Vagina (tissue), 2 donors: ENCODE measurements at regions not wholly inside any gene's neighbourhood (a gene's known extent, or its start where the extent isn't known, plus 50 kb on each side); places are given as distances from the start of the nearest gene placed in this dataset.

ENCODE experiments used
- DNase-seq, 2 donors: peaks; one replicate each; pipeline ENCODE4 v3.0.0-alpha.2; 2017; ENCODE audit errors: extremely low spot score in 2 of 2
- H3K27ac ChIP-seq: fragments of 200-600 bp; sonication (generic); one replicate; pipeline ENCODE4 v1.5.1; 2019
- H3K27me3 ChIP-seq: fragments of 200-600 bp; sonication (generic); one replicate; pipeline ENCODE4 v1.5.1; 2019
- H3K36me3 ChIP-seq, 2 donors: fragments of 200-600 bp; sonication (generic); one replicate each; pipeline ENCODE4 v1.5.1; 2017 to 2019
- H3K4me1 ChIP-seq: fragments of 200-600 bp; sonication (generic); one replicate; pipeline ENCODE4 v1.5.1; 2019
- H3K4me3 ChIP-seq, 2 donors: fragments of 200-600 bp; sonication (generic); 1 replicate in 1 of 2; 2 replicates in 1 of 2; pipeline ENCODE4 v1.5.1; 2016 to 2019
- H3K9me3 ChIP-seq: fragments of 200-600 bp; sonication (generic); one replicate; pipeline ENCODE4 v1.5.1; 2019
- POLR2A ChIP-seq, 2 donors: fragments of 450-650 bp; IDR thresholded peaks; one replicate each; pipeline ENCODE4 v1.6.1; 2017; ENCODE audit warnings: antibody characterized with exemption in 2 of 2, mild to moderate bottlenecking in 2 of 2, moderate library complexity in 2 of 2
- POLR2AphosphoS5 ChIP-seq, 2 donors: sonication (generic); formaldehyde crosslinking; IDR thresholded peaks; one replicate each; pipeline ENCODE4 v1.9.0; 2017; ENCODE audit warnings: antibody characterized with exemption in 2 of 2, mild to moderate bottlenecking in 2 of 2, low read depth in 1 of 2; ENCODE audit not compliant: insufficient read depth in 1 of 2
- intact Hi-C: fragments of 100-400 bp; cut with DNase I; formaldehyde crosslinking; loops from one replicate; pipeline ENCODE4 v1.15.1; 2023
- TF ChIP-seq, protein P1 (sequence below), 3 experiments: fragments of 450-650 bp in 2 of 3; fragments of 200-600 bp in 1 of 3; sonication (generic) in 1 of 3; IDR thresholded peaks; one replicate each; pipeline ENCODE4 v1.5.1; 2017 to 2019; ENCODE audit warnings: antibody characterized with exemption in 3 of 3, mild to moderate bottlenecking in 2 of 3, moderate library complexity in 2 of 3

DNA sequence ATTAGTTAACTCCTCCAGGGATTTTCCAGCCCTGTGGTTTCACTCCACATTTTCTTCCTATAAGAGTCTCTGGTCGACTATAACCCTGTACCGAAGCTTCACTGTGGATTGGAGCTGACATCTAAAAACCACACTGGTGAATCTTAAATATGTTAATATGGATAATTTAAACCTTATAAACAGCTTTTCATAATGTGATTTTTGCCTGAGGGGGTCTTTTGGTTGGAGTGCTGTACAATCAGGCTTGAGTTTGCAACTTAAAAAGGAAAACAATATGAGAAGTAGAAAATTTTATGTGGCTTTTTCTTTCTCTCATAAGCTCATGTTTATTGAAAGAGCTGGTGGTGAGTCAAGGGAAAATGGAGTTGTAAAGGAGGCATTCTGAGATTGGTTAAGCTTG, 313.7 kb downstream of the VPS13C start:
- DNase-seq = no peak
- intact Hi-C loops = no loop called here
- H3K27ac ChIP-seq = no peak overlapping the region

GRCh38 chr15:61743345-61743909, 316.8 kb downstream of the VPS13C start:
- Histone ChIP-seq H3K4me1 (no peaks in the 10 kb centered on the region), H3K9me3 (no peaks in the 10 kb centered on the region), H3K36me3 (no peaks in the 10 kb centered on the region), H3K27me3 (no peaks in the 10 kb centered on the region), H3K4me3 (no peak overlapping the region), H3K27ac (no peak overlapping the region)
- intact Hi-C loops = no loop called here
- TF ChIP-seq, protein P1, sequence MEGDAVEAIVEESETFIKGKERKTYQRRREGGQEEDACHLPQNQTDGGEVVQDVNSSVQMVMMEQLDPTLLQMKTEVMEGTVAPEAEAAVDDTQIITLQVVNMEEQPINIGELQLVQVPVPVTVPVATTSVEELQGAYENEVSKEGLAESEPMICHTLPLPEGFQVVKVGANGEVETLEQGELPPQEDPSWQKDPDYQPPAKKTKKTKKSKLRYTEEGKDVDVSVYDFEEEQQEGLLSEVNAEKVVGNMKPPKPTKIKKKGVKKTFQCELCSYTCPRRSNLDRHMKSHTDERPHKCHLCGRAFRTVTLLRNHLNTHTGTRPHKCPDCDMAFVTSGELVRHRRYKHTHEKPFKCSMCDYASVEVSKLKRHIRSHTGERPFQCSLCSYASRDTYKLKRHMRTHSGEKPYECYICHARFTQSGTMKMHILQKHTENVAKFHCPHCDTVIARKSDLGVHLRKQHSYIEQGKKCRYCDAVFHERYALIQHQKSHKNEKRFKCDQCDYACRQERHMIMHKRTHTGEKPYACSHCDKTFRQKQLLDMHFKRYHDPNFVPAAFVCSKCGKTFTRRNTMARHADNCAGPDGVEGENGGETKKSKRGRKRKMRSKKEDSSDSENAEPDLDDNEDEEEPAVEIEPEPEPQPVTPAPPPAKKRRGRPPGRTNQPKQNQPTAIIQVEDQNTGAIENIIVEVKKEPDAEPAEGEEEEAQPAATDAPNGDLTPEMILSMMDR (IDR thresholded peaks at IDR 0.05) = no peak
- no peak for TF ChIP-seq POLR2A (IDR thresholded peaks at IDR 0.05)
- TF ChIP-seq POLR2AphosphoS5 (IDR thresholded peaks at IDR 0.05; ENCODE audit: insufficient read depth in 1 of 2, low read depth in 1 of 2) = no peak
- no peak for DNase-seq

More for the DNA sequence above, 313.7 kb downstream of the VPS13C start:
- H3K27me3 ChIP-seq = no peaks in the 10 kb centered on the region
- H3K36me3 ChIP-seq = no peaks in the 10 kb centered on the region
- no peak for TF ChIP-seq POLR2AphosphoS5 (IDR thresholded peaks at IDR 0.05; ENCODE audit: insufficient read depth in 1 of 2, low read depth in 1 of 2)
- TF ChIP-seq, protein P1 (IDR thresholded peaks at IDR 0.05) = no peak
- TF ChIP-seq POLR2A (IDR thresholded peaks at IDR 0.05) = no peak
- H3K9me3 ChIP-seq = no peaks in the 10 kb centered on the region
- no peaks in the 10 kb centered on the region for H3K4me1 ChIP-seq
- no peak overlapping the region for H3K4me3 ChIP-seq

GRCh38 chr15:61742591-61742990, 317.7 kb downstream of the VPS13C start:
- intact Hi-C loops = no loop called here
- no peaks in the 10 kb centered on the region for H3K9me3 ChIP-seq
- no peak overlapping the region for H3K27ac ChIP-seq
- DNase-seq = no peak
- no peaks in the 10 kb centered on the region for H3K4me1 ChIP-seq
- H3K36me3 ChIP-seq = no peaks in the 10 kb centered on the region
- TF ChIP-seq, protein P1 (IDR thresholded peaks at IDR 0.05) = no peak
- TF ChIP-seq POLR2AphosphoS5 (IDR thresholded peaks at IDR 0.05; ENCODE audit: insufficient read depth in 1 of 2, low read depth in 1 of 2) (no peak), POLR2A (IDR thresholded peaks at IDR 0.05) (no peak)
- no peak overlapping the region for H3K4me3 ChIP-seq
- no peaks in the 10 kb centered on the region for H3K27me3 ChIP-seq

DNA sequence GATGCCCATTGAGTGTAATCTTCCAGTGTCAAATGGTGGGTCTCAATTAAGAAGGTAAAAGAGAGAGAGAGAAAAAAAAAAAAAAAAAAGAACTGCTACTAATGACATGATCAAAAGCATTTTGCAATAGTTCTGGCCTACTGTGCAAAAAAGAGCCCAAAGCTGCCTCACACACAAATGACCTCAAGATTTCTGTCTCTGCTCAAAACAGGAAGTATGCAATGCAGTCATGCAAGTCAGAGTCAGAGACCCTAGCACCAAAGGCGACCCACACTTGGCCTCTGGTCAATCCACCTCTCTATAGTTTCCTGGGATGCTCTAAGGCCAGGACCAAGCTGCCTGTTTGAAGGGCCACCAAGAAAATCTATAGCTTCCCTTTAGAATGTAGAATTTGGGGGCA, 323.5 kb downstream of the VPS13C start:
- no peak for DNase-seq
- TF ChIP-seq POLR2AphosphoS5 (IDR thresholded peaks at IDR 0.05; ENCODE audit: insufficient read depth in 1 of 2, low read depth in 1 of 2) (no peak), POLR2A (IDR thresholded peaks at IDR 0.05) (no peak)
- TF ChIP-seq, protein P1 (IDR thresholded peaks at IDR 0.05) = no peak
- H3K9me3 ChIP-seq = no peaks in the 10 kb centered on the region
- H3K27ac ChIP-seq = no peak overlapping the region
- intact Hi-C loops = no loop called here
- no peak overlapping the region for H3K4me3 ChIP-seq
- H3K4me1 ChIP-seq = peaks cover under 1% of the 10 kb centered on the region
- no peaks in the 10 kb centered on the region for H3K27me3 ChIP-seq
- no peaks in the 10 kb centered on the region for H3K36me3 ChIP-seq

GRCh38 chr15:61731099-61731498, 329.1 kb downstream of the VPS13C start:
- TF ChIP-seq POLR2A (IDR thresholded peaks at IDR 0.05) = no peak
- TF ChIP-seq POLR2AphosphoS5 (IDR thresholded peaks at IDR 0.05; ENCODE audit: insufficient read depth in 1 of 2, low read depth in 1 of 2) = no peak
- TF ChIP-seq, protein P1 (IDR thresholded peaks at IDR 0.05) = no peak
- no peak overlapping the region for H3K4me3 ChIP-seq
- H3K36me3 ChIP-seq = no peaks in the 10 kb centered on the region
- peaks cover 7% of the 10 kb centered on the region for H3K4me1 ChIP-seq
- intact Hi-C loops = no loop called here
- H3K27me3 ChIP-seq = no peaks in the 10 kb centered on the region
- DNase-seq = no peak
- no peaks in the 10 kb centered on the region for H3K9me3 ChIP-seq
- no peak overlapping the region for H3K27ac ChIP-seq
